Prostate gland (tissue), 2 donors: ENCODE measurements at regions not wholly inside any gene's neighbourhood (a gene's known extent, or its start where the extent isn't known, plus 50 kb on each side); places are given as distances from the start of the nearest gene placed in this dataset.

ENCODE experiments used
- CTCF ChIP-seq, 4 experiments: fragments of 200-600 bp in 2 of 4; fragments of 450-650 bp in 2 of 4; sonication (generic) in 2 of 4; IDR thresholded peaks; 1 replicate in 3 of 4; 2 replicates in 1 of 4; pipeline ENCODE4 v1.5.1; 2016 to 2019; ENCODE audit warnings: antibody characterized with exemption in 4 of 4, mild to moderate bottlenecking in 2 of 4, moderate library complexity in 2 of 4
- POLR2A ChIP-seq: fragments of 450-650 bp; IDR thresholded peaks from one replicate; pipeline ENCODE4 v1.6.1; 2016; ENCODE audit warnings: antibody characterized with exemption, mild to moderate bottlenecking

DNA sequence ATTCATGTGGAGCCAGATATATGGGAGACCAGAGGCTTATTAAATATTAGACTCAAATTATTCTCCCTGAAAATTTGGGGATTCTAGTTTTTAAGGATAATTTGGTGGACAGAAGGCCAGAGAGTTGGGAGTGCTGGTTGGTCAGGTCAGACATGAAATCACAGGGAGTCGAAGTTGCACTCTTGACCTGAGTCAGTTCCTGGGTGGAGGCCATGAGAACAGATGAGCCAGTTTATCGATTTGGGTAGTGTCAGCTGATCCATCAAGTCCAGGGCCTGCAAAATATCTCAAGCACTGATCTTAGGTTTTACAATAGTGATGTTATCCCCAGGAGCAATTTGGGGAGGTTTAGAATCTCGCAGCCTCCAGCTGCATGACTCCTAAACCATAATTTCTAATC lies 563.5 kb upstream of the NRSN1 start:
- TF ChIP-seq CTCF (IDR thresholded peaks at IDR 0.05): no peak
- no peak for TF ChIP-seq POLR2A
